C4-2B (cell line): ENCODE measurements at regions not wholly inside any gene's neighbourhood (a gene's known extent, or its start where the extent isn't known, plus 50 kb on each side); places are given as distances from the start of the nearest gene placed in this dataset.

ENCODE experiments used
- ZFX ChIP-seq: fragments of 450-650 bp; IDR thresholded peaks from 2 replicates; pipeline ENCODE4 v1.6.1; 2017
- TF ChIP-seq, protein P1 (sequence below): fragments of 450-650 bp; conservative IDR thresholded peaks from 2 replicates; pipeline ENCODE4 v1.5.1; 2017; ENCODE audit warnings: mild to moderate bottlenecking

DNA sequence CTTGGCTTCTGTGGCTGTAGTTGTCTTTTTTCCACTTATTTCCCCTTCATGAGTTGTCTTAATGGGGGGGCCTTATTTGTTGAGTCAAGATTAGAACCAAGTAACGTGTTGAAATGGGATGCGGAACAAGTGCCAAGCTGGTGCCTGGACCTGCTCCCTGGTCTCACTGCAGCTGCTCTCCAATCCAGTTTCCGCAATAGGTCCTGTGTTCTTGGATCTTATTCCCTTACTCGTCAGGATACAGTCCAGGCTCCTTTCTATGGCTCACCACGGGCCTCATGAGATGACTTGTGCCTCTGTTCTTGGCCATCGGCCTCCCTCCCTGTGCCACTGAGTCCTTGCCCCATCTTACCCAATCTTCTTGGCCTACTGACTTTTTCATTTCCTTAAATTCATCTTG lies 159.6 kb upstream of the CADM1 start:
- TF ChIP-seq, protein P1, sequence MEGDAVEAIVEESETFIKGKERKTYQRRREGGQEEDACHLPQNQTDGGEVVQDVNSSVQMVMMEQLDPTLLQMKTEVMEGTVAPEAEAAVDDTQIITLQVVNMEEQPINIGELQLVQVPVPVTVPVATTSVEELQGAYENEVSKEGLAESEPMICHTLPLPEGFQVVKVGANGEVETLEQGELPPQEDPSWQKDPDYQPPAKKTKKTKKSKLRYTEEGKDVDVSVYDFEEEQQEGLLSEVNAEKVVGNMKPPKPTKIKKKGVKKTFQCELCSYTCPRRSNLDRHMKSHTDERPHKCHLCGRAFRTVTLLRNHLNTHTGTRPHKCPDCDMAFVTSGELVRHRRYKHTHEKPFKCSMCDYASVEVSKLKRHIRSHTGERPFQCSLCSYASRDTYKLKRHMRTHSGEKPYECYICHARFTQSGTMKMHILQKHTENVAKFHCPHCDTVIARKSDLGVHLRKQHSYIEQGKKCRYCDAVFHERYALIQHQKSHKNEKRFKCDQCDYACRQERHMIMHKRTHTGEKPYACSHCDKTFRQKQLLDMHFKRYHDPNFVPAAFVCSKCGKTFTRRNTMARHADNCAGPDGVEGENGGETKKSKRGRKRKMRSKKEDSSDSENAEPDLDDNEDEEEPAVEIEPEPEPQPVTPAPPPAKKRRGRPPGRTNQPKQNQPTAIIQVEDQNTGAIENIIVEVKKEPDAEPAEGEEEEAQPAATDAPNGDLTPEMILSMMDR: no peak
- TF ChIP-seq ZFX: no peak
